Upper lobe of right lung (tissue), 1 donor: ENCODE measurements at regions not wholly inside any gene's neighbourhood (a gene's known extent, or its start where the extent isn't known, plus 50 kb on each side); places are given as distances from the start of the nearest gene placed in this dataset.

Experiments used
- ATAC-seq: fragments of 200-7000 bp; cut with Tn5 transposase; one replicate; pipeline ENCODE4 v1.9.1; 2020; ENCODE audit warnings: mild to moderate bottlenecking, moderate library complexity
- DNase-seq: peaks from one replicate; pipeline ENCODE4 v3.0.0-alpha.2; 2020
- H3K27ac ChIP-seq: fragments of 200-600 bp; one replicate; pipeline ENCODE4 v1.8.0; 2022
- H3K27me3 ChIP-seq: fragments of 200-600 bp; one replicate; pipeline ENCODE4 v1.8.0; 2022; ENCODE audit warnings: mild to moderate bottlenecking
- H3K36me3 ChIP-seq: fragments of 200-600 bp; one replicate; pipeline ENCODE4 v1.8.0; 2022
- H3K4me1 ChIP-seq: fragments of 200-600 bp; one replicate; pipeline ENCODE4 v1.8.0; 2022
- H3K4me3 ChIP-seq: fragments of 200-600 bp; one replicate; pipeline ENCODE4 v1.8.0; 2022; ENCODE audit warnings: mild to moderate bottlenecking
- H3K9me3 ChIP-seq: fragments of 200-600 bp; one replicate; pipeline ENCODE4 v1.8.0; 2022
- CTCF ChIP-seq: fragments of 200-600 bp; IDR thresholded peaks from one replicate; pipeline ENCODE4 v1.8.0; 2022; ENCODE audit warnings: antibody characterized with exemption
- intact Hi-C: fragments of 100-400 bp; cut with DNase I; formaldehyde crosslinking; loops from one replicate; pipeline ENCODE4 v1.11.0; 2022
- donor health status: DM: no; HTN: yes; CAD: no; lungs with severe emphysema.

- H3K4me3 ChIP-seq: no peak overlapping the region
- intact Hi-C loops: no loop called here
- no peaks in the 10 kb centered on the region for H3K36me3 ChIP-seq
- no peak overlapping the region for H3K27ac ChIP-seq
- no peak for DNase-seq
- H3K27me3 ChIP-seq: no peaks in the 10 kb centered on the region
- no peak for TF ChIP-seq CTCF
- H3K4me1 ChIP-seq: no peaks in the 10 kb centered on the region
- no peaks in the 10 kb centered on the region for H3K9me3 ChIP-seq
- no peak for ATAC-seq
Measured at GRCh38 chr2:186255823-186256222, 230.2 kb upstream of the ZC3H15 start.

- no peaks in the 10 kb centered on the region for H3K36me3 ChIP-seq
- DNase-seq (no peak), ATAC-seq (no peak)
- no peaks in the 10 kb centered on the region for H3K4me1 ChIP-seq
- peak; percentile 41 for TF ChIP-seq CTCF
- H3K9me3 ChIP-seq: no peaks in the 10 kb centered on the region
- no peak overlapping the region for H3K27ac ChIP-seq
- no peak overlapping the region for H3K4me3 ChIP-seq
- intact Hi-C loops: no loop called here
- H3K27me3 ChIP-seq: no peaks in the 10 kb centered on the region
Measured at GRCh38 chr2:186256540-186256939, 229.5 kb upstream of the ZC3H15 start.

- Histone ChIP-seq H3K27me3 (no peaks in the 10 kb centered on the region), H3K27ac (no peak overlapping the region), H3K4me1 (no peaks in the 10 kb centered on the region), H3K36me3 (no peaks in the 10 kb centered on the region), H3K4me3 (no peak overlapping the region), H3K9me3 (no peaks in the 10 kb centered on the region)
- ATAC-seq: no peak
- DNase-seq: no peak
- no peak for TF ChIP-seq CTCF
- intact Hi-C loops: no loop called here
Measured at GRCh38 chr2:186263673-186264250, 222.3 kb upstream of the ZC3H15 start.

GRCh38 chr2:186269536-186269935 lies 216.5 kb upstream of the ZC3H15 start:
- DNase-seq: no peak
- H3K27me3 ChIP-seq: no peaks in the 10 kb centered on the region
- intact Hi-C loops: no loop called here
- no peaks in the 10 kb centered on the region for H3K4me1 ChIP-seq
- ATAC-seq: no peak
- H3K9me3 ChIP-seq: peaks cover 5% of the 10 kb centered on the region
- no peaks in the 10 kb centered on the region for H3K36me3 ChIP-seq
- TF ChIP-seq CTCF: no peak
- no peak overlapping the region for H3K27ac ChIP-seq
- H3K4me3 ChIP-seq: no peak overlapping the region

- no peak for TF ChIP-seq CTCF
- no peak for DNase-seq
- H3K27ac ChIP-seq: no peak overlapping the region
- peaks cover 5% of the 10 kb centered on the region for H3K9me3 ChIP-seq
- H3K4me3 ChIP-seq: no peak overlapping the region
- no peaks in the 10 kb centered on the region for H3K36me3 ChIP-seq
- intact Hi-C loops: no loop called here
- no peak for ATAC-seq
- H3K27me3 ChIP-seq: no peaks in the 10 kb centered on the region
- H3K4me1 ChIP-seq: no peaks in the 10 kb centered on the region
Measured at GRCh38 chr2:186273953-186274352, 212.1 kb upstream of the ZC3H15 start.
